ENCODE measurements at regions not wholly inside any gene's neighbourhood (a gene's known extent, or its start where the extent isn't known, plus 50 kb on each side); places are given as distances from the start of the nearest gene placed in this dataset.

- TF ChIP-seq POLR2AphosphoS5 (IDR thresholded peaks at IDR 0.05) (no peak), POLR2A (IDR thresholded peaks at IDR 0.05; ENCODE audit: low read depth) (no peak), CTCF (IDR thresholded peaks at IDR 0.05) (no peak), EP300 (IDR thresholded peaks at IDR 0.05) (no peak)
- Histone ChIP-seq H3K4me1 (no peaks in the 10 kb centered on the region), H3K27me3 (no peaks in the 10 kb centered on the region), H3K36me3 (no peaks in the 10 kb centered on the region), H3K27ac (replicated peaks in 1 of 4) (no peak overlapping the region), H3K4me3 (no peak overlapping the region), H3K9me3 (peaks cover 0 to 4% (median 2%) of the 10 kb centered on the region in 4 donors)
- intact Hi-C loops (cut with DNase I): no loop called here
- no peak for DNase-seq (ENCODE audit: extremely low spot score)
- 88% methylated on average over 2 of the region's 2 CpGs for WGBS
Measured at GRCh38 chr4:59729321-59729720, 1470.8 kb upstream of the ADGRL3 start.

GRCh38 chr4:59748433-59748832 is 1451.7 kb upstream of the ADGRL3 start:
- Histone ChIP-seq H3K9me3 (peaks cover 0 to 4% (median 0%) of the 10 kb centered on the region in 4 donors), H3K27ac (replicated peaks in 1 of 4) (no peak overlapping the region), H3K36me3 (no peaks in the 10 kb centered on the region), H3K4me1 (no peaks in the 10 kb centered on the region), H3K4me3 (no peak overlapping the region), H3K27me3 (no peaks in the 10 kb centered on the region)
- 92% methylated on average over 1 of the region's 1 CpG for WGBS
- TF ChIP-seq EP300 (IDR thresholded peaks at IDR 0.05) (no peak), POLR2AphosphoS5 (IDR thresholded peaks at IDR 0.05) (no peak), CTCF (IDR thresholded peaks at IDR 0.05) (no peak), POLR2A (IDR thresholded peaks at IDR 0.05; ENCODE audit: low read depth) (no peak)
- intact Hi-C loops (cut with DNase I): no loop called here
- no peak for DNase-seq (ENCODE audit: extremely low spot score)

- H3K27ac ChIP-seq (replicated peaks in 1 of 4): no peak overlapping the region
- H3K4me3 ChIP-seq: no peak overlapping the region
- H3K36me3 ChIP-seq: no peaks in the 10 kb centered on the region
- 89% methylated on average over 4 of the region's 9 CpGs for WGBS
- TF ChIP-seq EP300 (IDR thresholded peaks at IDR 0.05) (no peak), POLR2AphosphoS5 (IDR thresholded peaks at IDR 0.05) (no peak), CTCF (IDR thresholded peaks at IDR 0.05) (no peak), POLR2A (IDR thresholded peaks at IDR 0.05; ENCODE audit: low read depth) (no peak)
- no peaks in the 10 kb centered on the region for H3K27me3 ChIP-seq
- H3K9me3 ChIP-seq: no peaks in the 10 kb centered on the region
- intact Hi-C loops (cut with DNase I): no loop called here
- no peaks in the 10 kb centered on the region for H3K4me1 ChIP-seq
- no peak for DNase-seq (ENCODE audit: extremely low spot score)
Measured at GRCh38 chr4:59759082-59759825, 1440.9 kb upstream of the ADGRL3 start.

GRCh38 chr4:59762344-59762743 is 1437.8 kb upstream of the ADGRL3 start:
- DNase-seq (ENCODE audit: extremely low spot score): no peak
- no peaks in the 10 kb centered on the region for H3K36me3 ChIP-seq
- no peaks in the 10 kb centered on the region for H3K4me1 ChIP-seq
- WGBS: 86% methylated on average over 4 of the region's 4 CpGs
- H3K27me3 ChIP-seq: no peaks in the 10 kb centered on the region
- intact Hi-C loops (cut with DNase I): no loop called here
- H3K9me3 ChIP-seq: no peaks in the 10 kb centered on the region
- no peak overlapping the region for H3K27ac ChIP-seq (replicated peaks in 1 of 4)
- TF ChIP-seq POLR2AphosphoS5 (IDR thresholded peaks at IDR 0.05) (no peak), EP300 (IDR thresholded peaks at IDR 0.05) (no peak), CTCF (IDR thresholded peaks at IDR 0.05) (no peak), POLR2A (IDR thresholded peaks at IDR 0.05; ENCODE audit: low read depth) (no peak)
- H3K4me3 ChIP-seq: no peak overlapping the region
